Cardiac fibroblast (primary cell): ENCODE measurements at regions not wholly inside any gene's neighbourhood (a gene's known extent, or its start where the extent isn't known, plus 50 kb on each side); places are given as distances from the start of the nearest gene placed in this dataset.
A peak's percentile ranks its signal among the peaks of the same experiment; 100 is the strongest.

Source experiments
- DNase-seq, 2 donors: peaks; one replicate each; pipeline versions ENCODE4 v3.0.0 to v3.0.0-alpha.2; 2010; ENCODE audit warnings: low read depth in 2 of 2
- H3K4me3 ChIP-seq, 2 donors: replicated peaks in 1 of 2; 1 replicate in 1 of 2; 2 replicates in 1 of 2; pipeline ENCODE4 v1.5.1; 2011; ENCODE audit warnings: low read depth in 2 of 2, low read length in 2 of 2, mild to moderate bottlenecking in 2 of 2, moderate library complexity in 1 of 2
- TF ChIP-seq, protein P1 (sequence below): IDR thresholded peaks from one replicate; pipeline ENCODE4 v1.5.1; 2011; ENCODE audit warnings: low read depth, mild to moderate bottlenecking, low read length, inconsistent platforms

DNA sequence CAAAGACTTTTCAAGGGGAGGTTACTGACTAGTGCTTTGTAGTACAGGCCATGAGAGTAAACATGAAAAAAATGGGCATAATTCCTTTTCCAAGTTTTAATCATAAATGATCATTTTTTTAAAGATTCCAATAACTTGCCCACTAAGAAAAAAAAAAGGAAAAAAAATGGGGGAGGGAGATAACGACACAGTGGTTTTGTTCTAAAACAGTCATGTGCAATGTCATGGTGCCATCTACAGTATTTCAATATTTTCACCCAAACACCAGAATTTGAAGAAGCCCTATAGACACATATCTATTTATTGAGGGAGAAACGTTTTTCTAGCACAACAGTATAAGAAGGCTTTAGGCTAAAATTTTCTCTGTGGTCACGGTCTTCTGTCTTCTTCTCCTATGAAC lies 250.2 kb downstream of the LTN1 start:
- TF ChIP-seq, protein P1, sequence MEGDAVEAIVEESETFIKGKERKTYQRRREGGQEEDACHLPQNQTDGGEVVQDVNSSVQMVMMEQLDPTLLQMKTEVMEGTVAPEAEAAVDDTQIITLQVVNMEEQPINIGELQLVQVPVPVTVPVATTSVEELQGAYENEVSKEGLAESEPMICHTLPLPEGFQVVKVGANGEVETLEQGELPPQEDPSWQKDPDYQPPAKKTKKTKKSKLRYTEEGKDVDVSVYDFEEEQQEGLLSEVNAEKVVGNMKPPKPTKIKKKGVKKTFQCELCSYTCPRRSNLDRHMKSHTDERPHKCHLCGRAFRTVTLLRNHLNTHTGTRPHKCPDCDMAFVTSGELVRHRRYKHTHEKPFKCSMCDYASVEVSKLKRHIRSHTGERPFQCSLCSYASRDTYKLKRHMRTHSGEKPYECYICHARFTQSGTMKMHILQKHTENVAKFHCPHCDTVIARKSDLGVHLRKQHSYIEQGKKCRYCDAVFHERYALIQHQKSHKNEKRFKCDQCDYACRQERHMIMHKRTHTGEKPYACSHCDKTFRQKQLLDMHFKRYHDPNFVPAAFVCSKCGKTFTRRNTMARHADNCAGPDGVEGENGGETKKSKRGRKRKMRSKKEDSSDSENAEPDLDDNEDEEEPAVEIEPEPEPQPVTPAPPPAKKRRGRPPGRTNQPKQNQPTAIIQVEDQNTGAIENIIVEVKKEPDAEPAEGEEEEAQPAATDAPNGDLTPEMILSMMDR, result peak; percentile 19
- peak; percentile 77 to 80 for DNase-seq
- H3K4me3 ChIP-seq, result no peak overlapping the region

DNA sequence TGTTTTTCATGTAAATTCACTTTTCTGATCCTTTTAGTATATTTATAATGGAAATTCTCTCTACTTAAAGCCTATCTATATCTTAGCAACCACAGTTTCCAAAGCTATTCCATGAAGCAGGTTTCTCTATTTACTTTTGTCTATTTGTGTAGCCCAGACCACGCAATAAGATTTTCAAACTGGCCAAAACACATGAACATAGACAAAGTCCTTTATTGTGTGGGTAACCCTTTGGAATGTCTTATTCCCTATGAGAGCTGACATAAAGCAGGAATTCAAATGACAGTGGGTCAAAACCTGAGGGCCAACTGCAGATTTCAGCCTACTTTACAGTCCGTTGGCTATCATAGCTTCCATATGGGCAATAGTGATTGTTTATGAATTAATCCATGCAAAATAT lies 252.6 kb downstream of the LTN1 start:
- TF ChIP-seq, protein P1, result no peak

DNA sequence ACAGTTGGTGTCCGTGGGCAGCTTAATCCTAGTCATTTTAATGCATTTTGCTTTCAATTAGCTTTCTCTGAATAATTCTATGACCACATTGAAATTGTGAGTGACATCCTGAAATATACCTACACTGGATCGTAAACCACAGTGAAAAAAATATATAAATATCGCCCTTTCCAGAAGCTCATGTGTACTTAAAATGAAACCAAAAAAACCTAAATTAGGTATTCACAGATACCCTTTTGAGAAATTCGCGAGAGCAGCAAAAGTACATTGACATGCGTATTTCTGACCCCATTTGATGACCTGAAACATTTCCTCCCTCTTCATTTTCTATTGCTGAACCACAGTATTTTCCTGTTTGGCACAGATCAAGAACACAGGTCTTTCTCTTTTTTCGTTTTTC lies 253.8 kb downstream of the LTN1 start:
- no peak overlapping the region for H3K4me3 ChIP-seq
- TF ChIP-seq, protein P1, result no peak
- DNase-seq, result no peak

More for the DNA sequence above, 252.6 kb downstream of the LTN1 start:
- H3K4me3 ChIP-seq, result no peak overlapping the region
- no peak for DNase-seq

DNA sequence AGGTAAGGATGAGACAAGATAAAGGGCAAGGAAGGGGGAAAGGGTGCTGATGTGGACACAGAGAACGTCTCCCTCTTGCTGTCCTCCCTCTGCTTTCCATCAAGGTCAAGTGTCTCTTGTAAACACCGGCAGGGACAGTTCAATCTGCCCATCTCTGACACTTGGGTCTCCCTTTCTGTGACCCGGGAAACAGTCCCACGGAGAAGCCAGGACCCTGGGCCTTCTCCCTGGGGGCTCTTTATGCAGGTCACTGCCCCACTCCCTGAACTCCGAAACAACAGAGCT lies 254.3 kb downstream of the LTN1 start:
- no peak overlapping the region for H3K4me3 ChIP-seq
- TF ChIP-seq, protein P1, result no peak
- DNase-seq, result no peak

DNA sequence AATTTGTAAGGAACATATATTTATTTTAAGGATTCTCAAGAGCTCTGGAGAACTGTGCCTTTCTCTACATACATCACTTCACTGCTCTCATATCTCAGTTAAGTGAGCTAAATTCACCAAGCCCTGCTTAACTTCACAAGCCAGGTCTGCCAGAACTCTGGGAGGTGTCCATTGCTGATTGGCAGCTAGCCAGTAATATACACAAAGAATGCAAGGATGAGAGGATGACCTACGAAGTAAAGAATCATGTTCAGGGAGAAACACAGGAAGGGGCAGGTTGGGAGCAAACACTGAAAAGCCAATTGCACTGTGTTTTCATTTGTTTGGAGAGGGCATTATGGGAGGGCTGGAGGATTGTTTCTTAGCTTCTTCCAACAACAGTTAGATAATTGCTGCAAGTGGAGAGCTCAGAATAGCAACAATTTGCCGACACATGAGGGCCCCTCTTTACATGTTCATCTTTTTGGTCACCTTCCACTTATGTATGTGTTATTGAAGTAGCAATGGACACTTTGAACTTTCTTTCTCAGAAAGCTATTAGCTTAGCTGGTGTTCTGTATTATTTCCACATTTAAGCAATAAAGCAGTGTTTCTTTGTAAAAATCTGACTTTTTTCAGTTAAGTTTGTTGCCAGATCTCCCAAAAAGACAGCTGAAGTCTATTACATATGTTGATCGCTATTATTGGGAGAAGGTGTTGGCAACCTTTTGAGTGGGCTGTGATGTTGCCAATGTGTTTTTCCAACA lies 254.8 kb downstream of the LTN1 start:
- TF ChIP-seq, protein P1, result no peak
- peak; percentile 58 to 59 for DNase-seq
- H3K4me3 ChIP-seq, result no peak overlapping the region

DNA sequence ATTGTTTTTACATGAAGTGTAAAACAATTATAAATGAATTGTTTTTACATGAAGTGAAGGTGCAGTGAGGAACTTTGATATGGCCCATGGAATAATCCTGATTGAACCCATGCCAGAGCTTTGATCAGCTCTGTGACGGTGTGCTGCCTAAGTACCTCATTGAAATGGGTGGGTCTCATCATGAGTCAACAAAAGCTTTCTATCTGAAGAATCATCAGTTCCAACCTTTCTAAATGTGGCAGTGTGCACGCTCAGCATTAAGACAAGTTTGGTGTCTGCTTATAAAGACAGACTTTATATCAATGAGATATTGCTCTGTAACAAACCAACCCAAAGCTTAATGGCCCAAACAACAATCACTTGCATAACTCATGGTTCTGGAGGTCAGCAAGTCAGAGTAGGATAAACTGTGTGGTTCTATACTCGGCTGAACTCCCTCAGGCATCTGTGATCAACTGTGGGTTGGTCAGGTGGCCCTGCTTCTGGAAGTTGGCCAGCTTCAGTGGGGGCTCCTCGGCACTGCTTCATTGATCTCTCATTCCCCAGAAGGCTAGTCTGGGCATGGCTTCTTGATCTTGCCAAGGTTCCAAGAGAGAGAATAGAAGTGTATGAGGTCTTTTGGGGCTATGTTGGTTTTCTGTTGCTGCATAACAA lies 258.0 kb downstream of the LTN1 start:
- TF ChIP-seq, protein P1, result no peak
- DNase-seq, result no peak
- H3K4me3 ChIP-seq, result no peak overlapping the region
